Stimulated activated CD8-positive, alpha-beta memory T cell treated with anti-CD3 and anti-CD28 coated beads, Interleukin-4, amount 100 ng/mL, for 24 hours (primary cell): ENCODE measurements at regions not wholly inside any gene's neighbourhood (a gene's known extent, or its start where the extent isn't known, plus 50 kb on each side); places are given as distances from the start of the nearest gene placed in this dataset.
"Not testable (repeated sequence)": the region's sequence is repeated elsewhere in the genome, so short reads cannot be mapped to it uniquely, and the experiment has no call there.

ENCODE experiments used
- DNase-seq: peaks from one replicate; pipeline ENCODE4 v3.0.0-alpha.2; 2020; ENCODE audit warnings: low read depth

- no peak for DNase-seq
These were observed 950.3 kb downstream of the SOCS6 start for GRCh38 chr18:71238974-71239624.

- DNase-seq, result no peak
These were observed 948.8 kb downstream of the SOCS6 start for GRCh38 chr18:71237641-71238040.

DNA sequence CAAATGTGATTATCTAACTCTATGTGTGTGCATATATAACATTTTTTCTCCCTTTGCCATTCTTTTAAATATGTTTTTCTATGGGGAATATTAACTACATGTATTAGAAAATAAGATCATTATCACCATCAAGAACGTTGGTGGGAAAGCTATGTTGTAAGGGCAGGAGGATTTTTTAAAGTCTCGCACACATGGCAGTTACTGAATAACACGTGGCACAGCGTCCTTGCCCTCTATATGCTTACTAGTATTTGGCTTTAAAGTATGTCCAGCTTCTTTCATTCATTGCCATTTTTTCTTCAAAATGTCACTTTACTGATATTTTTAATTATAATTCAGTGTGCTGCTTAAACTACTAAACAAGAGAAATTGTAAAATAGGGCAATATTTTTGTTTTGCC lies 944.3 kb downstream of the SOCS6 start:
- DNase-seq, result no peak

GRCh38 chr18:71223486-71223885 lies 934.6 kb downstream of the SOCS6 start:
- DNase-seq, result no peak

DNA sequence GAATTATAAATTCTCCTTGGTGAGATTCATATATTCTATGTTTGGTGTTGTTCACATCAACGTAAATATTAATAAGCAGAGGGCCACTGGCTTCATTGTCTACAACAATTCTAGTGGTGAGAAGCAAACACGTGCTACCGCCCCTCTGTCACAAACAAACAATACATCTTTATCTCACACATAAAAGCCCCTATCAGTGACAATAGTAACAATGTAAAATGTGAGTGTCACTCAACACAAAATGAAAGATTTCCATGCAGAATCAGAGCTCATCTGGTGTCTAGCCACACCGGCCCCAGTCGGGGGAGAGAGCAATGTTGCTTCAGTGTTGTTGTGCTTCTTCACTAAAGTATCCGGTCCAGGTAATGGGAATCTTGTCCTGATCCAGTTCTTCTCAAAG lies 932.6 kb downstream of the SOCS6 start:
- no peak for DNase-seq

GRCh38 chr18:71212739-71213138 lies 923.9 kb downstream of the SOCS6 start:
- not testable (repeated sequence) for DNase-seq

DNA sequence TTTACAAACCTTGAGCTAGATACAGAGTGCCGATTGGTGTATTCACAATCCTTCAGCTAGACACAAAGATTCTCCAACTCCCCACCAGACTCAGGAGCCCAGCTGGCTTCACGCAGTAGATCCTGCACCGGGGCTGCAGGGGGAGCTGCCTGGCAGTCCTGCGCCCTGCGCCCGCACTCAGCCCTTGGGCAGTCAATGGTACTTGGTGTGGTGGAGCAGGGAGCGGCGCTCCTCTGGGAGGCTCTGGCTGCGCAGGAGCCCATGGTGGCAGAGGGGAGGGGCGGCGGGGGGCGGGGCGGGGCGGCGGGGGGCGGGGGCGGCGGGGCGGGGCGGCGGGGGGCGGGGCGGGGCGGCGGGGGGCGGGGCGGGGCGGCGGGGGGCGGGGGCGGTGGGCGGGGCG lies 923.4 kb downstream of the SOCS6 start:
- DNase-seq, result no peak

GRCh38 chr18:71209944-71210343 lies 921.1 kb downstream of the SOCS6 start:
- DNase-seq, result no peak

DNA sequence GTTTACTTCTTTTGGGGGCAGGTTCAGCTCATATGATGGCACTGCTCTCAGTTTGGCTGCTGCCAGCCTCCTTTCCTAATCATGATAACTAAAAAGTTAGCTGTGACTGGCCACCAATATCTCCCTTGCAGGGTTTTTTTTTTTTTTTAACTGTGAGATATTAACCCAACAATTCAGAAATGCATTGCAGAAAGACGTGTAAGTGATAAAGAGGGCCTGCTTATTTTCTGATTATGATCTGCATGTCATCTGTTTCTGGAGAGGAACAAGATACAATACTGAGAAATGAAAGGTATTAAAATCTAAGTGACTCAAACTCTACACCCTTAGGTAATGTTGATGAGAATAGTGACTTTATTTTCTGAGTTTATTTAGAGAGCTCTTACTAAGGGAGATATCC lies 905.6 kb downstream of the SOCS6 start:
- DNase-seq, result no peak

DNA sequence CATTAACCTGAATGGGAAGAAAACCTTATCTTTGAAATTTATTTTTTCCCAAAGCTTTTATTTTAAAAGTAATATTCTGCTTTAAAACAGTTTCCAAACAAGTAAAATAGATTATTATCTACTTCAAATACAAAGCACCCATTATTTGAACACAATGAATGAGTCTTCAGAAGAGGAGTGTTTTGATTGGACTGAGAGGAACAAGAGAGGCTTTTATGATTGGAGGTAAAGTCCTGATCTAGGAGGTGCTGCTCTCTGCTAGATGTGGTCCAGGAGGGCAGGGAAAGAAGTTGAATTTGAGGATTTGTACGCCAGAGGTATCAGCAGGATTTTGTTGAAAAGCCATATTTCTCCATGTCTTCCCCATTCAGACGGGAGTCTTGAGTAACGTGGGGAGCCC lies 900.7 kb downstream of the SOCS6 start:
- no peak for DNase-seq

- no peak for DNase-seq
These were observed 879.8 kb downstream of the SOCS6 start for GRCh38 chr18:71168557-71169145.

GRCh38 chr18:71136487-71136886 lies 847.6 kb downstream of the SOCS6 start:
- no peak for DNase-seq

DNA sequence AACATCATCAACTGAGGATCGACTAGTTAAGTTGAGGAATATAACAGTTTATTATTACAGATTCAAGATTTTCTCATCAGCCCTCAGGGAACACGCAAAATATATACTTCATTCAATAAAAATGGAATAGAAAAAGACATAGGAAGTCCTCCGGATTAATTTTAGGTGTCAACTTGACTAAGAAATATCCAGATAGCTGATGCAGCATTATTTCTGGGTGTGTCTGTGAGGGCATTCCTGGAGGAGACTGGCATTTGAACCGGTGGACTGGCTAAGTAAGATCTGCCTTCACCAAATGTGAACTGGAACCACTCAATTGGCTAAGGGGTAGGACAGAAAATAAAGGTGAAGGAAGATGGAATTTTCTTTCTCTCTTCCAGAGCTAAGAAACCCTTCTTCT lies 845.3 kb downstream of the SOCS6 start:
- DNase-seq, result no peak

DNA sequence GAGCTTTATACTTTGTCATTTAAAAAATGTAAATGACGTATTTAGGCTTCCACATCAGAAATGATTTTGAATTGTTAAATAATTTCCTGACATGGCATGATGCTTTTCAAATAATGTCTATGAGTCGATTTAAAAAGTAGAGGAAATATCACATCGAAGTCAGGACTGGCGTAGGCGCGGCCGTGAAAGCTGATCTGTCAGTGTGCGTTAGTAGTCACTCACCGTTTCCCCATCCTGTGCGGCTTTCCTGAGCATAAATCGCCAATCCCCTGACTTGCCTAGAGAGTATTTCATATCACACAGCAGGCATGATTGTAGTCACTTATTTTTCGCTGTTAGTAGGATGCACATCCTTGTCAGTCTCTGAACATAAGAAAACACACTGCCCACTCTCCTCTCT lies 843.1 kb downstream of the SOCS6 start:
- DNase-seq, result no peak

DNA sequence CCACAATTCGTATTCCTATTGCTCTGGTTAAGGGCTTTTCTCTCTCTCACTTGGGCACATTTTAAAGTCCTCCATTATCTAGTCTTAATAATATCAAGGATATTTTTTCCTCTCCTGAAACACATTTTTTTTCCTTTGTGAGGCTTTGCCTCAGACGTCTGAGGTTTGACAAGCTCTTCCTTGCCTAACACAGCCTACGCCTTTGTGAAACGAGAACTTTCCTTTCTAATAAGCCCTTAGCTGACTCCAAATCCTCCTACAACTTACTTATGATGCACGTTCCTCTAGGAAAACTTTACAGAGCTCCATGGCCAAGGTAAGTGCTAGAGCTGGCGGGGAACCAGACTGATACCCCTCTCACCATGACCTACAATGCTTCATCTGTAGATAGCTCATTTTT lies 841.5 kb downstream of the SOCS6 start:
- no peak for DNase-seq

GRCh38 chr18:71125581-71125980 lies 836.7 kb downstream of the SOCS6 start:
- DNase-seq, result no peak

GRCh38 chr18:71116535-71116934 lies 827.7 kb downstream of the SOCS6 start:
- DNase-seq, result no peak

GRCh38 chr18:71115261-71115660 lies 826.4 kb downstream of the SOCS6 start:
- no peak for DNase-seq

- DNase-seq, result no peak
These were observed 825.8 kb downstream of the SOCS6 start for GRCh38 chr18:71114550-71115210.

- DNase-seq, result no peak
These were observed 818.4 kb downstream of the SOCS6 start for GRCh38 chr18:71107244-71107643.

DNA sequence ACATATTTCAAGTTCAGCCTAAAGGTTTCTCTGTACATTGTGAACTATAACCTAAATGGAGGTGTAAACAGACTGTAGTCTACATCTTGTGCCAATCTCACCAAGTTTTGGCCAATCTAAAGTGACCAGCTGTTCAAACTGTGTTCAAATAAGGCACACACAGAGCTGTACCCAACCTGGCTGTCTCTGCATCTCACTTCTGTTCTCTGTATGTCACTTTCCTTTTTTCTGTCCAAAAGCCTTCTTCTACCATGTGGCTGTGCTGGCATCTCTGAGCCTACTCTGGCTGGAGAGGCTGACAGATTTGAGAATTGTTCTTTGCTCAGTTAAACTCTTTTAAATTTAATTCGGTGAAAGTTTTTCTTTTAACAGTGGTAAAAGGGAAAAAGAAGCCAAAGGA lies 817.9 kb downstream of the SOCS6 start:
- no peak for DNase-seq

DNA sequence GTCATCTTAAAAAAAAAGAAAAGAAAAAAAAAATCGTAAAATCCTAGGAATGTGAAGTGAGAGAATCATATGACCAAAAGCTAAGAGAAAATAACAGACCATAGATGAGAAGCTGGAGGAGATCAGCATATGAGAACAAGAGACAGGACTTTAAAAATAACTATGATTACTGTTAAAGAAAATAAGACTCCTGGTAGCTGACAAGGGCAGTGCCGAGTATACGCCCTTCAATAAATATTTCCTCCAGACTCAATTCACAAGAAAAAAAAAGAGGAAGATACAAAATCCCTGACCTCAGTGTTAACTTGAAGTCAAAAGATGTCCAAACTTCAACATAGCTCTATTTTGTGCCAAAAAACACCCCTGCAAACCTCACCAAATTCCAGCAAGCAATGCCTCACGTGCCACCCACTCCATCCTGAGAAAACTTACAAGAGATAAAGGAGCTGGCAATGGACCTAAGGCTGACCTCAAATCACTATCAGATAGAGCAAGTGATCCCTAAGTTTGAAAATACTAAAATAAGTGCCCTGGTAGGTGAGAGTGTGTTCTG lies 817.2 kb downstream of the SOCS6 start:
- no peak for DNase-seq

GRCh38 chr18:71105078-71105819 lies 816.4 kb downstream of the SOCS6 start:
- no peak for DNase-seq
